AG09319 (cell line): ENCODE measurements at regions not wholly inside any gene's neighbourhood (a gene's known extent, or its start where the extent isn't known, plus 50 kb on each side); places are given as distances from the start of the nearest gene placed in this dataset.

Experiments used
- DNase-seq: peaks from one replicate; pipeline ENCODE4 v3.0.0-alpha.2; 2010; ENCODE audit warnings: low read depth; ENCODE audit errors: extremely low read depth
- CTCF ChIP-seq: IDR thresholded peaks from 2 replicates; pipeline ENCODE4 v1.5.1; 2011; ENCODE audit warnings: low read depth, mild to moderate bottlenecking, inconsistent platforms, low read length, moderate library complexity

DNA sequence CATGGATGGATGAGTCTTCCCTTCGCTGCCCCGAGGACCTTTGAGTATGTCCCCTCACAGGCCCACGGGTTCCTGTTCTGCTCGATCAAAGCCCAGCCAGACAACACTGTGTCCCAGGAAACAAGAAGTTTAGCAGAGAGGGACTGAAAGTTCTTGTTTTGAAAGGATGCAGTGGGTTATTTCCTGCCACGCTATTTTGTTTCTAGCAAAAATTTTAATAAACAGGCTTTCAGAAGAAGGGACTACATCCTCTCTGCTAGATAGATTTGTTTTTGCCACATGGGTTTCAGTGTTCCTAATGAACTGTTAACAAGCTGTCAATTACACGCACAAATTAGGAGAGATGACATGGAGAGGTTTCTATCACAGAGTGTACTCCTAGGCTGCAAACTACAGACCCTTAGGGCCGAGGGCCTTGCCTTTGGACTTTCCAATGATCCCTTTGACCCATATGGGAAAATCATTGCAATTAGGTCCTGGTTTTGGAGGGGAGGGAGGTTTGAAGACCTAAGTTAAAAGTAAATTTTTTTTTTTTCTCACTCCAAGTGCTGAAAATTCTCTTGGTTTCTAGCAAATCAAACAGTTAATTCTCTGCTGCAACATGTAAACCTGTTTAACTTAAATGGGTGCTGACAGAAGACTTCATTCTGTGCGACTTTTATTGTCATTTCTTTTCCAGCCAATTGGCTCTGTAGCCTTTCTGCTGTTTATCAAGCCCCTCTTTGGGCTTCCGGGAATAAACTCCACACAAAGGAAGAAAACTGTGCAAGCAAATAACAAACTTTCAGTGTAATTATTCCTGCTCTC, 81.4 kb downstream of the RCN1 start:
- TF ChIP-seq CTCF = no peak
- DNase-seq = no peak

DNA sequence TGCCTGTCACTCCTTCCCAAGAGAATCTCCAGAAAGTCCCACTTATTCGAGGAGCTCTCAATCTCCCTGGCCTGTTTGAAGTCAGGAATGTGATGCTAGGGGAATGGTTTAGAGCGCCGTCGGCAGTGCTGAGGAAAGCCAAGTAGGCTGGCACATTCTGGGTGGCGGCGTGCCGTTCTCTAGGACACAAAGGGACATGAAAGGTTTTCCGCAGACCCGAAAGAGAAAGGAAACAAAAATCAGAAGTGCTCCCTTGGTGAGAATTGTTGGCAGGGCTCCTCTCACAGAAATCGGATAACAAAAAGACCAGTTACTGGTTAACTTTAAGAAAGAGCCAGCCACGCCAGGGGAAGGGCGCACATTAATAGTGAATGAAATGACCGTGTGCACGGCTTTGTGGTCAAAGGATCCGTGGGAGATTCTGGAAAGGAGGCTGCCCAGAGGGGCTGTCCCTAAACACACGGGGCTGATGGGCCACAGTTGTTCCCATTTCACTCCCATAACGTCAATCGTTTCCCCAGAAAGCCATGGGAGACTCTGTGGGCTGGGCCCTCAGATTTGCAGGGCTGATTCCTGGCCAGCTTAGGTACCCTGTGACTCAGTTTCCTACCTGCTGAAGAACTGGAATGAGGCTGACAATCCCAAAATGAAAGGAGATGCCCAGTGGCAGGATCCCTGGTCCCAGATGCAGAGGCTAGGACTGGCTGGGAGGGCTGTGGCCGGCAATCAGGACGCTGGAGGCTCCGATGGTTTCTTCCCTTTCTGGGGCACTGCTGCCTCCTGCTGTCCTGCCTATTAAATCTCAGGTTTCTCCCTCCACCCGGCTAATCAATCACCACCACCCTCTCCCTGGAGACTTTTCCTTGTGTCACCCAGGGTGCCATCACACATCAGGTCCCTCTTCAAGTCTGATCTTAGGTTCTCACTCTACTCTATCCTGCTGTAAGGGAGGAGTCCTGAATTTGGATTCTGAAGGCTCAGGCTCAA, 82.3 kb downstream of the RCN1 start:
- peak; percentile 76 for TF ChIP-seq CTCF
- peak; percentile 36 for DNase-seq

DNA sequence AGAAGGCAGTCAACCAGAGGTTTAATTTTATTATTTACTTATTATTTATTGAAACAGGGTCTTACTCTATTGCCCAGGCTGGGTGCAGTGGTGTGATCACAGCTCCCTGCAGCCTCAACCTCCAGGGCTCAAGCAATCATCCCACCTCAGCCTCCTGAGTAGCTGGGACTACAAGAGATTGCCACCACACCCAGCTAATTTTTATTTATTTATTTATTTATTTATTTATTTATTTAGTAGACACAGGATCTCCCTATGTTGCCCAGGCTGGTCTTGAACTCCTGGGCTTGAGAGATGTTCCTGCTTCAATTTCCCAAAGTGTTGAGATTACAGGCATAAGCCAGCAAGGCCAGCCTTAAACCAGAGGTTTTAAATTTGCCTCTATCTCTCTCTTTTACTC, 83.1 kb downstream of the RCN1 start:
- no peak for DNase-seq
- no peak for TF ChIP-seq CTCF

GRCh38 chr11:32176223-32176934, 85.5 kb downstream of the RCN1 start:
- DNase-seq = peak; percentile 56
- peak; percentile 86 for TF ChIP-seq CTCF

DNA sequence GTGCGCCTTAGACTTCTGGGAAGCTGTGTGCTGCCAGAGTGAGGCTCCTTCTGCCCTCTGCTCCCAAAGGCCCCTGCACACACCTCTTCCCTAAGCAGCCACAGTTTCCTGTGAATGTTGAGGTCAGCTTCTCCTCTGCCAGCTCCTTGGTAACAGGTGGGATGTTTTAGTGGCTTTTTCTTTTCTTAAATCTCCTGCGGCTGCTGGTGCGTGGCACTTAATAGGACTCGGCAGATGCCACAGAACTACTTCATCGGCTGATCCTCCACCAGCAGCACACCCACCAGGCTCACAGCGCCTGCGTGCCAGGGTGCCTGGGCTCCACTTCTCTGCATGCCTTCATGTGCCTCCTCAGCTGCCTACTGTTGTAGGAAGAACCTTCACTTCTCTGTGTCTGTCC, 87.8 kb downstream of the RCN1 start:
- DNase-seq = no peak
- TF ChIP-seq CTCF = no peak

GRCh38 chr11:32183512-32183911, 92.6 kb downstream of the RCN1 start:
- no peak for DNase-seq
- no peak for TF ChIP-seq CTCF
